ENCODE measurements at regions not wholly inside any gene's neighbourhood (a gene's known extent, or its start where the extent isn't known, plus 50 kb on each side); places are given as distances from the start of the nearest gene placed in this dataset.

DNA sequence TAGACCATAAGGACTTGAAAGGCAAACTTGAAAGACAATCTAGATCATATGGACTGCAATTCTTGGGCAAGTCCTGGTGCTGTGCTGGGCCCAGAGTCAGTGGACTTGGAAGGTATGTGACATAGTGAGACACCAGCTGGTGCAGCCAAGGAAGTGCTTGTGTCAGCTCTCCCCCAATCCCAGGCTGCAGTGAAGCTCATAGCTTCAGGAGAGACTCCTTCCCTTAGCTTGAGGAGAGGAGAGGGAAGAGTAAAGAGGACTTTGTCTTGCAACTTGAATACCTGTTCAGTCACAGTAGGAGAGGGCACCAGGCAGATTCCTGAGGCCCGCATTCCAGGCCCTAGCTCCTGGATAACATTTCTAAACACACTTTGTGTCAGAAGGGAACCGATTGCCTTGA lies 127.4 kb upstream of the ZPLD1 start:
- TF ChIP-seq CTCF (IDR thresholded peaks at IDR 0.05; ENCODE audit: low read depth, low read length): no peak
- TF ChIP-seq EZH2phosphoT487 (IDR thresholded peaks at IDR 0.05; ENCODE audit: low read depth): no peak
